H9 (cell line): ENCODE measurements at regions not wholly inside any gene's neighbourhood (a gene's known extent, or its start where the extent isn't known, plus 50 kb on each side); places are given as distances from the start of the nearest gene placed in this dataset.

Experiments used
- DNase-seq: peaks from one replicate; pipeline ENCODE4 v3.0.0-alpha.2; 2017
- H2AFZ ChIP-seq: one replicate; pipeline ENCODE4 v1.6.1; 2013; ENCODE audit warnings: mild to moderate bottlenecking, low read length, control low read depth, moderate library complexity
- H2AK5ac ChIP-seq: 2 replicates; pipeline ENCODE4 v1.6.1; 2013; ENCODE audit warnings: low read length, control low read depth, mixed read lengths; ENCODE audit not compliant: insufficient read length
- H2BK120ac ChIP-seq: one replicate; pipeline ENCODE4 v1.6.1; 2013; ENCODE audit warnings: low read depth, mild to moderate bottlenecking, low read length, control low read depth, inconsistent platforms; ENCODE audit not compliant: poor library complexity, severe bottlenecking
- H2BK12ac ChIP-seq: 2 replicates; pipeline ENCODE4 v1.6.1; 2013; ENCODE audit warnings: low read length, control low read depth, mixed read lengths, low read depth; ENCODE audit not compliant: insufficient read length
- H2BK15ac ChIP-seq: 2 replicates; pipeline ENCODE4 v1.6.1; 2013; ENCODE audit warnings: low read depth, low read length, control low read depth
- H2BK20ac ChIP-seq: one replicate; pipeline ENCODE4 v1.6.1; 2013; ENCODE audit warnings: low read depth, mild to moderate bottlenecking, low read length, control low read depth, inconsistent platforms; ENCODE audit not compliant: poor library complexity, severe bottlenecking
- H2BK5ac ChIP-seq: 2 replicates; pipeline ENCODE4 v1.6.1; 2013; ENCODE audit warnings: low read length, control low read depth, mixed read lengths; ENCODE audit not compliant: insufficient read length
- H3K14ac ChIP-seq: 2 replicates; pipeline ENCODE4 v1.6.1; 2013; ENCODE audit warnings: low read length, control low read depth; ENCODE audit not compliant: insufficient read depth
- H3K18ac ChIP-seq: 2 replicates; pipeline ENCODE4 v1.6.1; 2013; ENCODE audit warnings: low read depth, mild to moderate bottlenecking, mixed read lengths, low read length, control low read depth; ENCODE audit not compliant: insufficient read length
- H3K23ac ChIP-seq: 2 replicates; pipeline ENCODE4 v1.6.1; 2013; ENCODE audit warnings: low read length, control low read depth, mixed read lengths, low read depth; ENCODE audit not compliant: insufficient read length
- H3K23me2 ChIP-seq: 2 replicates; pipeline ENCODE4 v1.6.1; 2013; ENCODE audit warnings: low read depth, mild to moderate bottlenecking, mixed read lengths, low read length, control low read depth; ENCODE audit not compliant: insufficient read length, poor library complexity, severe bottlenecking
- H3K27ac ChIP-seq: 2 replicates; pipeline ENCODE4 v1.5.1; 2013; ENCODE audit warnings: low read length, control low read depth, mixed read lengths, low read depth; ENCODE audit not compliant: insufficient read length
- H3K27me3 ChIP-seq: 2 replicates; pipeline ENCODE4 v1.6.1; 2013; ENCODE audit warnings: low read length, control low read depth, inconsistent platforms; ENCODE audit not compliant: insufficient read depth
- H3K4ac ChIP-seq: 2 replicates; pipeline ENCODE4 v1.6.1; 2013; ENCODE audit warnings: low read depth, mild to moderate bottlenecking, control low read depth, inconsistent platforms, low read length, moderate library complexity
- H3K4me1 ChIP-seq: 2 replicates; pipeline ENCODE4 v1.6.1; 2013; ENCODE audit warnings: low read length, control low read depth, inconsistent platforms; ENCODE audit not compliant: insufficient read depth
- H3K4me2 ChIP-seq: 2 replicates; pipeline ENCODE4 v1.6.1; 2013; ENCODE audit warnings: low read length, control low read depth, mixed read lengths; ENCODE audit not compliant: insufficient read length, insufficient read depth
- H3K56ac ChIP-seq: 2 replicates; pipeline ENCODE4 v1.6.1; 2013; ENCODE audit warnings: low read depth, mild to moderate bottlenecking, mixed read lengths, low read length, control low read depth; ENCODE audit not compliant: insufficient read length
- H3K79me1 ChIP-seq: 2 replicates; pipeline ENCODE4 v1.6.1; 2013; ENCODE audit warnings: low read depth, mild to moderate bottlenecking, moderate library complexity, low read length, control low read depth, inconsistent platforms; ENCODE audit not compliant: insufficient read depth, poor library complexity, severe bottlenecking
- H3K79me2 ChIP-seq: 2 replicates; pipeline ENCODE4 v1.6.1; 2013; ENCODE audit warnings: low read length, control low read depth, inconsistent platforms; ENCODE audit not compliant: insufficient read depth
- H3K9ac ChIP-seq: 2 replicates; pipeline ENCODE4 v1.6.1; 2013; ENCODE audit warnings: low read length, control low read depth, mixed read lengths; ENCODE audit not compliant: insufficient read length; ENCODE audit errors: extremely low read depth
- H3K9me3 ChIP-seq: one replicate; pipeline ENCODE4 v1.6.1; 2013; ENCODE audit warnings: low read depth, low read length, inconsistent platforms; ENCODE audit not compliant: control insufficient read depth
- H3T11ph ChIP-seq: one replicate; pipeline ENCODE4 v1.6.1; 2013; ENCODE audit warnings: mild to moderate bottlenecking, low read length, control low read depth, inconsistent platforms
- H4K20me1 ChIP-seq: one replicate; pipeline ENCODE4 v1.6.1; 2013; ENCODE audit not compliant: control insufficient read depth, insufficient read length, insufficient read depth
- H4K5ac ChIP-seq: 2 replicates; pipeline ENCODE4 v1.6.1; 2013; ENCODE audit warnings: low read depth, mild to moderate bottlenecking, mixed read lengths, low read length, control low read depth; ENCODE audit not compliant: insufficient read length
- H4K8ac ChIP-seq: replicated peaks from 2 replicates; pipeline ENCODE4 v1.6.1; 2013; ENCODE audit warnings: low read length, control low read depth, mixed read lengths, low read depth; ENCODE audit not compliant: insufficient read length
- H4K91ac ChIP-seq: 2 replicates; pipeline ENCODE4 v1.6.1; 2013; ENCODE audit warnings: low read depth, mild to moderate bottlenecking, moderate library complexity, mixed read lengths, low read length, control low read depth; ENCODE audit not compliant: insufficient read length
- H3K27ac Mint-ChIP-seq, 3 experiments: 2 replicates in 2 of 3; 3 replicates in 1 of 3; pipeline ENCODE4 v1.8.0; 2020 to 2021; ENCODE audit warnings: mixed read lengths in 3 of 3, mild to moderate bottlenecking in 1 of 3, moderate library complexity in 1 of 3
- H3K27me3 Mint-ChIP-seq: 2 replicates; pipeline ENCODE4 v1.8.0; 2021; ENCODE audit warnings: low read depth, mild to moderate bottlenecking, moderate library complexity, mixed read lengths
- H3K36me3 Mint-ChIP-seq, 3 experiments: 2 replicates in 2 of 3; 3 replicates in 1 of 3; pipeline ENCODE4 v1.8.0; 2020 to 2021; ENCODE audit warnings: low read depth in 3 of 3, mixed read lengths in 3 of 3; ENCODE audit not compliant: insufficient read depth in 1 of 3
- H3K4me1 Mint-ChIP-seq, 2 experiments: 2 replicates each; pipeline ENCODE4 v1.8.0; 2020; ENCODE audit warnings: mixed read lengths in 2 of 2
- H3K4me3 Mint-ChIP-seq, 2 experiments: 2 replicates in 1 of 2; 3 replicates in 1 of 2; pipeline ENCODE4 v1.8.0; 2020 to 2021; ENCODE audit warnings: mild to moderate bottlenecking in 2 of 2, mixed read lengths in 2 of 2, moderate library complexity in 1 of 2
- H3K9me3 Mint-ChIP-seq, 2 experiments: 2 replicates in 1 of 2; 3 replicates in 1 of 2; pipeline ENCODE4 v1.8.0; 2020; ENCODE audit warnings: mild to moderate bottlenecking in 2 of 2, mixed read lengths in 2 of 2, moderate library complexity in 1 of 2
- CTCF ChIP-seq: fragments of 200-600 bp; sonication (generic); conservative IDR thresholded peaks from 3 replicates; pipeline ENCODE4 v1.8.0; 2021; ENCODE audit warnings: antibody characterized with exemption, mild to moderate bottlenecking
- WGBS: extraction: QIAGEN DNeasy Blood & Tissue Kit; methylation state at CpG from one replicate; pipeline ENCODE4 v1.1.7; 2013; ENCODE audit warnings: missing lambda C conversion rate, low lambda C conversion rate, mixed read lengths; ENCODE audit not compliant: insufficient read length; ENCODE audit errors: extremely low coverage; 5-methylcytosine and 5-hydroxymethylcytosine counted together

GRCh38 chr13:60788156-60788829 is 391.3 kb downstream of the TDRD3 start:
- no peaks in the 10 kb centered on the region for H3K79me1 ChIP-seq
- WGBS: no CpG with 5 or more reads among the region's 3 CpGs
- H3K9ac ChIP-seq: no peak overlapping the region
- no peak overlapping the region for H3K4me2 ChIP-seq
- no peak overlapping the region for H3K27ac Mint-ChIP-seq
- no peak overlapping the region for H3K14ac ChIP-seq
- H4K8ac ChIP-seq: no peak overlapping the region
- no peak overlapping the region for H3K27ac ChIP-seq
- peaks cover 0 to 9% of the 10 kb centered on the region in 2 experiments; a peak in 3 of 4 replicates for H3K4me1 Mint-ChIP-seq
- H3K27me3 Mint-ChIP-seq: no peaks in the 10 kb centered on the region
- no peak overlapping the region for H3K4ac ChIP-seq
- no peak overlapping the region for H2BK20ac ChIP-seq
- H3K23me2 ChIP-seq: no peaks in the 10 kb centered on the region
- H3K9me3 ChIP-seq: no peaks in the 10 kb centered on the region
- TF ChIP-seq CTCF: no peak
- no peak overlapping the region for H2BK120ac ChIP-seq
- H3K4me1 ChIP-seq: no peaks in the 10 kb centered on the region
- H4K91ac ChIP-seq: no peak overlapping the region
- no peaks in the 10 kb centered on the region for H4K20me1 ChIP-seq
- no peak overlapping the region for H3T11ph ChIP-seq
- H3K27me3 ChIP-seq: no peaks in the 10 kb centered on the region
- DNase-seq: no peak
- no peak overlapping the region for H3K18ac ChIP-seq
- H3K4me3 Mint-ChIP-seq: no peak overlapping the region
- H3K23ac ChIP-seq: no peak overlapping the region
- H2AK5ac ChIP-seq: no peak overlapping the region
- no peak overlapping the region for H2BK15ac ChIP-seq
- no peak overlapping the region for H2BK12ac ChIP-seq
- H3K36me3 Mint-ChIP-seq: no peaks in the 10 kb centered on the region
- no peak overlapping the region for H2BK5ac ChIP-seq
- no peak overlapping the region for H2AFZ ChIP-seq
- H3K79me2 ChIP-seq: no peaks in the 10 kb centered on the region
- H3K9me3 Mint-ChIP-seq: no peaks in the 10 kb centered on the region
- H4K5ac ChIP-seq: no peak overlapping the region
- no peak overlapping the region for H3K56ac ChIP-seq
